ENCODE measurements at regions not wholly inside any gene's neighbourhood (a gene's known extent, or its start where the extent isn't known, plus 50 kb on each side); places are given as distances from the start of the nearest gene placed in this dataset.

DNA sequence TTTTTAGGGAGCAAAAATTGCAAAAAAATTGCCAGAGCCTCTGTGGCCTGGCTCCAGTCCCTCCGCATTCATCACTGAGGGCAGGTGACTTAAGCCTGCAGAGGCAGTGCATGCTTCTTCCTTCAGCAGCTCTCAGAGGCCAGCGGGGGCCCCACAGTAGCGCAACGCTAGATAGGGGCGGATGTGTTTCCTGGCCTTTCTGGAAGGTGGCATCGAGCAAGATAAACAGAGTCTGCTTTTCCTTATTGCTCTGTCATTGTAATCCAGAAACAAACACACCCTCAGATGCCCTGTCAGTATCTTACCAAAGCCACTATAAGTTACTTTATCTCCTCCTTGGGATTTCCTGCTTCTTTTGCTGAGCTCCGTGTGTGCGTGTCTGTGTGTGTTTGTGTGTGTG is 75.5 kb upstream of the IRX6 start:
- no peaks in the 10 kb centered on the region for H3K9me3 ChIP-seq (ENCODE audit: low read length)
- no peak for DNase-seq (ENCODE audit: low spot score)
- H2AFZ ChIP-seq (ENCODE audit: low read length), result no peak overlapping the region
- no peak overlapping the region for H3K4me2 ChIP-seq (ENCODE audit: low read length)
- POLR2A ChIA-PET, result no interaction called here
- no peaks in the 10 kb centered on the region for H3K4me1 ChIP-seq (ENCODE audit: insufficient read depth, low read length, poor library complexity, severe bottlenecking)
- CTCF ChIA-PET (ENCODE audit: unreplicated experiment), result no interaction called here
- H3K27ac ChIP-seq (ENCODE audit: low read depth, low read length, poor library complexity, severe bottlenecking), result no peak overlapping the region
- no peaks in the 10 kb centered on the region for H3K36me3 ChIP-seq (ENCODE audit: insufficient read depth, low read length)
- BruUV-seq (replicated peaks), result no TSS peak
- H3K9me2 ChIP-seq (ENCODE audit: insufficient read depth, low read length), result no peaks in the 10 kb centered on the region
- TF ChIP-seq, protein P1, sequence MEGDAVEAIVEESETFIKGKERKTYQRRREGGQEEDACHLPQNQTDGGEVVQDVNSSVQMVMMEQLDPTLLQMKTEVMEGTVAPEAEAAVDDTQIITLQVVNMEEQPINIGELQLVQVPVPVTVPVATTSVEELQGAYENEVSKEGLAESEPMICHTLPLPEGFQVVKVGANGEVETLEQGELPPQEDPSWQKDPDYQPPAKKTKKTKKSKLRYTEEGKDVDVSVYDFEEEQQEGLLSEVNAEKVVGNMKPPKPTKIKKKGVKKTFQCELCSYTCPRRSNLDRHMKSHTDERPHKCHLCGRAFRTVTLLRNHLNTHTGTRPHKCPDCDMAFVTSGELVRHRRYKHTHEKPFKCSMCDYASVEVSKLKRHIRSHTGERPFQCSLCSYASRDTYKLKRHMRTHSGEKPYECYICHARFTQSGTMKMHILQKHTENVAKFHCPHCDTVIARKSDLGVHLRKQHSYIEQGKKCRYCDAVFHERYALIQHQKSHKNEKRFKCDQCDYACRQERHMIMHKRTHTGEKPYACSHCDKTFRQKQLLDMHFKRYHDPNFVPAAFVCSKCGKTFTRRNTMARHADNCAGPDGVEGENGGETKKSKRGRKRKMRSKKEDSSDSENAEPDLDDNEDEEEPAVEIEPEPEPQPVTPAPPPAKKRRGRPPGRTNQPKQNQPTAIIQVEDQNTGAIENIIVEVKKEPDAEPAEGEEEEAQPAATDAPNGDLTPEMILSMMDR (conservative IDR thresholded peaks at IDR 0.05; ENCODE audit: low read length), result no peak
- TF ChIP-seq EZH2phosphoT487 (IDR thresholded peaks at IDR 0.05; ENCODE audit: borderline replicate concordance, low read depth, low read length), result no peak
- H4K20me1 ChIP-seq (ENCODE audit: insufficient read depth, low read length), result no peaks in the 10 kb centered on the region
- intact Hi-C loops (cut with micrococcal nuclease; ENCODE audit: unreplicated experiment), result no loop called here
- no peaks in the 10 kb centered on the region for H3K79me2 ChIP-seq (ENCODE audit: insufficient read depth, low read depth, low read length)
- H3K4me3 ChIP-seq (ENCODE audit: low read depth, low read length, poor library complexity, severe bottlenecking), result no peak overlapping the region

DNA sequence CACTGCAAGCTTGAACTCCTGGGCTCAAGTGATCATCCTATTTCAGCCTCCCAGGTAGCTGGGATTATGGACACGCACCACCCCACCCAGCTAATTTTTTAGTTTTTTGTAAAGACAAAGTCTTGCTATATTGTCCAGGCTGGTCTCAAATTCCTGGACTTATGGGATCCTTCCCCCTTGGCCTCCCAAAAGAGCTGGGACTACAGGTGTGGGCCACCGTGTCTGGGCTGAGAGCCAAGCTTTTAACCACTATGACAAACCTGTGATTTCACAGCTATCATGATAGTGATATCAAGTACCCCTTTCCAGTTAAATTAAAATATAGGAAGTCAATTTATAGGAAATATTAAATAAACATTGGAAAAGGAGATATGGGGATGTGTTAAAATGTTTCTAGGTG is 74.6 kb upstream of the IRX6 start:
- Histone ChIP-seq H2AFZ (ENCODE audit: low read length) (no peak overlapping the region), H3K4me1 (ENCODE audit: insufficient read depth, low read length, poor library complexity, severe bottlenecking) (no peaks in the 10 kb centered on the region), H3K9me3 (ENCODE audit: low read length) (no peaks in the 10 kb centered on the region), H3K27ac (ENCODE audit: low read depth, low read length, poor library complexity, severe bottlenecking) (no peak overlapping the region), H3K4me3 (ENCODE audit: low read depth, low read length, poor library complexity, severe bottlenecking) (no peak overlapping the region), H3K4me2 (ENCODE audit: low read length) (no peak overlapping the region), H4K20me1 (ENCODE audit: insufficient read depth, low read length) (no peaks in the 10 kb centered on the region), H3K9me2 (ENCODE audit: insufficient read depth, low read length) (no peaks in the 10 kb centered on the region), H3K79me2 (ENCODE audit: insufficient read depth, low read depth, low read length) (no peaks in the 10 kb centered on the region), H3K36me3 (ENCODE audit: insufficient read depth, low read length) (no peaks in the 10 kb centered on the region)
- intact Hi-C loops (cut with micrococcal nuclease; ENCODE audit: unreplicated experiment), result no loop called here
- no peak for DNase-seq (ENCODE audit: low spot score)
- ChIA-PET CTCF (ENCODE audit: unreplicated experiment) (interaction anchor here (0.6 kb wide), 1 partner anchor 1119 kb away, joined by 3 read pairs; no protein-coding TSS in a partner anchor), POLR2A (no interaction called here)
- no TSS peak for BruUV-seq (replicated peaks)
- no peak for TF ChIP-seq EZH2phosphoT487 (IDR thresholded peaks at IDR 0.05; ENCODE audit: borderline replicate concordance, low read depth, low read length)
- TF ChIP-seq, protein P1 (conservative IDR thresholded peaks at IDR 0.05; ENCODE audit: low read length), result no peak

DNA sequence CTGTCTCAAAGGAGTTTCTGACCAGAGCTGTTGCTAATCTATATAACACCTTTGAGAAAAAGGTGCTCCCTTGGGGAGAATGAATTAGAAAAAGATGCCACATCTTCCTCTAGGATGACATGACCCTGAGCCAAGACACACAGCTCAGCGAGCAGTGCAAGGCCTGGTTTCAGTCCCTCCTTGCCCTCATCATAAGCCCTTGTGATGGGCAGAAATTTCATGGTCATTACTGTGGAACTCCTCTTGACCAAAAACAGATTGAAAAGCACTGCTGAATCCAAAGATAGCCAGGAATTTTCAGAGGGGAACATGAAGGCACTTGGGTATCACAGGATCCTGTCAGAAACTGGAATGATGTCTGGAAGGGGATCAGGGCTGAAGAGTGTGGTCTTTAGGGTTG is 74.1 kb upstream of the IRX6 start:
- no peak for TF ChIP-seq EZH2phosphoT487 (IDR thresholded peaks at IDR 0.05; ENCODE audit: borderline replicate concordance, low read depth, low read length)
- BruUV-seq (replicated peaks), result no TSS peak
- Histone ChIP-seq H4K20me1 (ENCODE audit: insufficient read depth, low read length) (no peaks in the 10 kb centered on the region), H3K9me2 (ENCODE audit: insufficient read depth, low read length) (no peaks in the 10 kb centered on the region), H3K9me3 (ENCODE audit: low read length) (no peaks in the 10 kb centered on the region), H3K36me3 (ENCODE audit: insufficient read depth, low read length) (no peaks in the 10 kb centered on the region), H3K4me2 (ENCODE audit: low read length) (no peak overlapping the region), H3K4me3 (ENCODE audit: low read depth, low read length, poor library complexity, severe bottlenecking) (no peak overlapping the region), H3K27ac (ENCODE audit: low read depth, low read length, poor library complexity, severe bottlenecking) (no peak overlapping the region), H3K4me1 (ENCODE audit: insufficient read depth, low read length, poor library complexity, severe bottlenecking) (no peaks in the 10 kb centered on the region), H3K79me2 (ENCODE audit: insufficient read depth, low read depth, low read length) (no peaks in the 10 kb centered on the region), H2AFZ (ENCODE audit: low read length) (no peak overlapping the region)
- intact Hi-C loops (cut with micrococcal nuclease; ENCODE audit: unreplicated experiment), result no loop called here
- CTCF ChIA-PET (ENCODE audit: unreplicated experiment), result no interaction called here
- DNase-seq (ENCODE audit: low spot score), result no peak
- POLR2A ChIA-PET, result no interaction called here
